HepG2 (cell line): ENCODE measurements at regions not wholly inside any gene's neighbourhood (a gene's known extent, or its start where the extent isn't known, plus 50 kb on each side); places are given as distances from the start of the nearest gene placed in this dataset.

Source experiments
- ATAC-seq: fragments of 200-7000 bp; cut with Tn5 transposase; 3 replicates; pipeline ENCODE4 v1.9.1; 2020; ENCODE audit warnings: mild to moderate bottlenecking, moderate library complexity
- BruUV-seq: library from RNA; stranded (reverse); fragments of 400-500 nt; replicated peaks from 2 replicates; lab custom pipeline; 2021; lab: Mats Ljungman, UMichigan
- CTCF ChIA-PET: fragments of 300-600 bp; formaldehyde crosslinking; extraction: SDS; loops from one replicate; lab custom pipeline; 2021; ENCODE audit warnings: low total read pairs, inconsistent platforms, low intra/inter-chr PET ratio; lab: Yijun Ruan, JAX
- POLR2A ChIA-PET: fragments of 350-600 bp; sonication (Branson Sonifier 250); formaldehyde crosslinking; loops from one replicate; lab custom pipeline; 2020; ENCODE audit warnings: antibody characterized with exemption, inconsistent platforms; lab: Yijun Ruan, JAX
- DNase-seq: peaks from one replicate; pipeline ENCODE4 v3.0.0-alpha.2; 2015; ENCODE audit warnings: low spot score
- FAIRE-seq: peaks from 3 replicates; lab custom pipeline; 2011; peaks lifted over from hg19 to GRCh38; lab: Jason Lieb, UNC
- H2AFZ ChIP-seq: one replicate; pipeline ENCODE4 v1.6.1; 2011; ENCODE audit warnings: low read length, inconsistent platforms
- H3K27ac ChIP-seq: fragments of 300-600 bp; 3 replicates; pipeline ENCODE4 v1.8.0; 2011; ENCODE audit warnings: mixed run types, mild to moderate bottlenecking, mixed read lengths, low read length, inconsistent platforms; ENCODE audit not compliant: insufficient read depth; ENCODE audit errors: extremely low read length
- H3K27me3 ChIP-seq, 2 experiments: fragments of 200-600 bp in 1 of 2; 2 replicates in 1 of 2; 3 replicates in 1 of 2; pipeline versions ENCODE4 v1.6.0 to v1.8.0; 2011; ENCODE audit warnings: low read length in 2 of 2, mild to moderate bottlenecking in 2 of 2, moderate library complexity in 2 of 2, inconsistent platforms in 1 of 2; ENCODE audit not compliant: insufficient read depth in 2 of 2, control insufficient read depth in 1 of 2
- H3K36me3 ChIP-seq, 2 experiments: fragments of 200-600 bp in 1 of 2; replicated peaks in 1 of 2; 2 replicates in 1 of 2; 3 replicates in 1 of 2; pipeline versions ENCODE4 v1.5.1 to v1.8.0; 2011; ENCODE audit warnings: low read length in 2 of 2, inconsistent platforms in 1 of 2; ENCODE audit not compliant: insufficient read depth in 2 of 2, control insufficient read depth in 1 of 2
- H3K4me1 ChIP-seq: 2 replicates; pipeline ENCODE4 v1.5.1; 2012; ENCODE audit warnings: low read length, inconsistent platforms; ENCODE audit not compliant: insufficient read depth
- H3K4me2 ChIP-seq: 2 replicates; pipeline ENCODE4 v1.6.0; 2011; ENCODE audit warnings: low read depth, low read length, inconsistent platforms
- H3K4me3 ChIP-seq, 3 experiments: fragments of 200-600 bp in 1 of 3; sonication (generic), shearing (Covaris generic) in 1 of 3; replicated peaks in 1 of 3; 2 replicates each; pipeline ENCODE4 v1.5.1; 2011 to 2016; ENCODE audit warnings: low read length in 3 of 3, inconsistent platforms in 2 of 3, low read depth in 2 of 3, mild to moderate bottlenecking in 2 of 3, control low read depth in 1 of 3, mixed read lengths in 1 of 3; ENCODE audit not compliant: insufficient read depth in 1 of 3
- H3K79me2 ChIP-seq: one replicate; pipeline ENCODE4 v1.6.1; 2011; ENCODE audit warnings: low read length, inconsistent platforms; ENCODE audit not compliant: insufficient read depth
- H3K9ac ChIP-seq: 2 replicates; pipeline ENCODE4 v1.6.0; 2011; ENCODE audit warnings: mild to moderate bottlenecking, low read depth, low read length, inconsistent platforms; ENCODE audit not compliant: insufficient read depth
- H3K9me3 ChIP-seq: 2 replicates; pipeline ENCODE4 v1.5.1; 2012; ENCODE audit warnings: mild to moderate bottlenecking, low read length
- H4K20me1 ChIP-seq: 2 replicates; pipeline ENCODE4 v1.6.0; 2011; ENCODE audit warnings: inconsistent platforms, mild to moderate bottlenecking, low read length, moderate library complexity; ENCODE audit not compliant: insufficient read depth
- FOSL2 ChIP-seq: sonication (generic); formaldehyde crosslinking; IDR thresholded peaks from 2 replicates; pipeline ENCODE4 v1.4.0; 2020; ENCODE audit warnings: missing genetic modification reagents
- FOXC1 ChIP-seq: sonication (generic); formaldehyde crosslinking; IDR thresholded peaks from 2 replicates; pipeline ENCODE4 v1.8.0; 2022; ENCODE audit warnings: mild to moderate bottlenecking, missing genetic modification reagents, borderline replicate concordance
- HMG20B ChIP-seq: conservative IDR thresholded peaks from 2 replicates; pipeline ENCODE4 v1.6.1; 2016; ENCODE audit warnings: missing genetic modification reagents, missing compliant biosample characterization
- IKZF1 ChIP-seq: fragments of 450-650 bp; IDR thresholded peaks from 2 replicates; pipeline ENCODE4 v1.7.1; 2016
- MYPOP ChIP-seq: sonication (generic); formaldehyde crosslinking; IDR thresholded peaks from 2 replicates; pipeline ENCODE4 v1.8.1; 2023; ENCODE audit warnings: mild to moderate bottlenecking, moderate library complexity, missing genetic modification reagents
- NFAT5 ChIP-seq: sonication (generic); formaldehyde crosslinking; IDR thresholded peaks from 2 replicates; pipeline ENCODE4 v1.4.0; 2020; ENCODE audit warnings: missing genetic modification reagents
- SMYD3 ChIP-seq: sonication (generic); formaldehyde crosslinking; IDR thresholded peaks from 2 replicates; pipeline ENCODE4 v1.8.1; 2023; ENCODE audit warnings: mild to moderate bottlenecking, missing genetic modification reagents
- TEAD3 ChIP-seq: optimal IDR thresholded peaks from 2 replicates; pipeline ENCODE3; 2016; ENCODE audit warnings: borderline replicate concordance
- THAP8 ChIP-seq: sonication (generic); formaldehyde crosslinking; IDR thresholded peaks from 2 replicates; pipeline ENCODE4 v1.5.1; 2020; ENCODE audit warnings: missing genetic modification reagents, mild to moderate bottlenecking, borderline replicate concordance
- U2AF2 ChIP-seq: fragments of 200-400 bp; formaldehyde crosslinking; IDR thresholded peaks from 2 replicates; pipeline ENCODE4 v1.6.1; 2017; ENCODE audit warnings: low read depth, mild to moderate bottlenecking, low read length
- ZEB1 ChIP-seq: IDR thresholded peaks from 2 replicates; pipeline ENCODE4 v1.6.1; 2012; ENCODE audit warnings: mild to moderate bottlenecking, low read depth, inconsistent platforms; ENCODE audit not compliant: insufficient replicate concordance
- ZNF12 ChIP-seq: sonication (generic); formaldehyde crosslinking; IDR thresholded peaks from 2 replicates; pipeline ENCODE4 v1.5.0; 2020; ENCODE audit warnings: missing genetic modification reagents
- ZNF3 ChIP-seq: IDR thresholded peaks from 2 replicates; pipeline ENCODE4 v1.7.0; 2017; ENCODE audit warnings: inconsistent platforms
- ZNF468 ChIP-seq: sonication (generic); formaldehyde crosslinking; IDR thresholded peaks from 2 replicates; pipeline ENCODE4 v1.8.0; 2022; ENCODE audit warnings: mild to moderate bottlenecking, moderate library complexity, missing genetic modification reagents
- ZNF552 ChIP-seq: sonication (generic); formaldehyde crosslinking; IDR thresholded peaks from 2 replicates; pipeline ENCODE4 v1.9.0; 2022; ENCODE audit warnings: missing genetic modification reagents, mild to moderate bottlenecking, borderline replicate concordance
- ZNF691 ChIP-seq: sonication (generic); formaldehyde crosslinking; IDR thresholded peaks from 2 replicates; pipeline ENCODE4 v1.4.0; 2020; ENCODE audit warnings: missing genetic modification reagents, low read depth, mild to moderate bottlenecking, borderline replicate concordance
- ZNF784 ChIP-seq: sonication (generic); formaldehyde crosslinking; IDR thresholded peaks from 2 replicates; pipeline ENCODE4 v1.5.1; 2020; ENCODE audit warnings: missing genetic modification reagents, mild to moderate bottlenecking, borderline replicate concordance
- ZNF839 ChIP-seq: sonication (generic); formaldehyde crosslinking; IDR thresholded peaks from 2 replicates; pipeline ENCODE4 v1.4.0; 2020; ENCODE audit warnings: missing genetic modification reagents, mild to moderate bottlenecking, borderline replicate concordance
- WGBS: methylation state at CpG from one replicate; pipeline ENCODE4 v1.1.6; 2017; ENCODE audit warnings: low lambda C conversion rate; 5-methylcytosine and 5-hydroxymethylcytosine counted together
- in situ Hi-C: cut with HindIII; loops from 2 replicates; pipeline ENCODE4 v1.10.0; 2017; ENCODE audit warnings: low pct_unique_long_range_greater_than_20kb; ENCODE audit not compliant: extremely low pct_ligation_motif_present
- intact Hi-C: fragments of 100-400 bp; cut with micrococcal nuclease; formaldehyde crosslinking; loops from one replicate; pipeline ENCODE4 v1.10.0; 2022; ENCODE audit not compliant: unreplicated experiment

GRCh38 chr12:95384785-95385184 is 89.2 kb upstream of the METAP2 start:
- no peaks in the 10 kb centered on the region for H3K9me3 ChIP-seq
- ATAC-seq (no peak), FAIRE-seq (no peak), DNase-seq (no peak)
- no peak overlapping the region for H2AFZ ChIP-seq
- H3K27ac ChIP-seq, result no peak overlapping the region
- no peaks in the 10 kb centered on the region for H3K79me2 ChIP-seq
- no peak overlapping the region for H3K4me2 ChIP-seq
- intact Hi-C loops (no loop called here), in situ Hi-C loops (no loop called here)
- ChIA-PET CTCF (no interaction called here), POLR2A (no interaction called here)
- no TSS peak for BruUV-seq
- TF ChIP-seq HMG20B (CRISPR knock-in tag), result no peak
- TF ChIP-seq ZNF784, result no peak
- TF ChIP-seq ZNF12 (CRISPR knock-in tag), result no peak
- TF ChIP-seq NFAT5 (CRISPR knock-in tag), result no peak
- TF ChIP-seq TEAD3 (CRISPR knock-in tag), result no peak
- no peak for TF ChIP-seq ZNF552
- TF ChIP-seq THAP8 (CRISPR knock-in tag), result no peak
- no peak for TF ChIP-seq ZNF839 (CRISPR knock-in tag)
- no peak for TF ChIP-seq ZEB1
- no peak for TF ChIP-seq ZNF3 (CRISPR knock-in tag)
- TF ChIP-seq FOXC1, result no peak
- no peak for TF ChIP-seq FOSL2
- no peak for TF ChIP-seq SMYD3 (CRISPR knock-in tag)
- TF ChIP-seq ZNF468, result no peak
- TF ChIP-seq ZNF691 (CRISPR knock-in tag), result no peak
- TF ChIP-seq IKZF1, result no peak
- TF ChIP-seq MYPOP (CRISPR knock-in tag), result no peak
- TF ChIP-seq U2AF2, result no peak
- no peak overlapping the region for H3K4me3 ChIP-seq
- H3K36me3 ChIP-seq, result no peaks in the 10 kb centered on the region
- no peak overlapping the region for H3K9ac ChIP-seq
- 26% methylated on average over 5 of the region's 5 CpGs for WGBS
- H4K20me1 ChIP-seq, result no peaks in the 10 kb centered on the region
- H3K27me3 ChIP-seq, result peaks cover 2 to 4% of the 10 kb centered on the region in 2 experiments; a peak in 3 of 5 replicates
- H3K4me1 ChIP-seq, result no peaks in the 10 kb centered on the region
